HFFc6 (cell line): ENCODE measurements at regions not wholly inside any gene's neighbourhood (a gene's known extent, or its start where the extent isn't known, plus 50 kb on each side); places are given as distances from the start of the nearest gene placed in this dataset.
A peak's percentile ranks its signal among the peaks of the same experiment; 100 is the strongest.
"Not testable (repeated sequence)": the region's sequence is repeated elsewhere in the genome, so short reads cannot be mapped to it uniquely, and the experiment has no call there.

Experiments
- DNase-seq: peaks from one replicate; pipeline ENCODE4 v3.0.0-alpha.2; 2018
- H3K27ac Mint-ChIP-seq: 2 replicates; pipeline ENCODE4 v1.8.0; 2020; ENCODE audit warnings: mild to moderate bottlenecking, mixed read lengths
- H3K27me3 Mint-ChIP-seq: 2 replicates; pipeline ENCODE4 v1.8.0; 2021; ENCODE audit warnings: mild to moderate bottlenecking, moderate library complexity, mixed read lengths; ENCODE audit not compliant: insufficient read depth
- H3K36me3 Mint-ChIP-seq: 2 replicates; pipeline ENCODE4 v1.8.0; 2021; ENCODE audit warnings: low read depth, mixed read lengths
- H3K4me1 Mint-ChIP-seq: 2 replicates; pipeline ENCODE4 v1.8.0; 2020; ENCODE audit warnings: low read depth, mixed read lengths
- H3K4me3 Mint-ChIP-seq: 2 replicates; pipeline ENCODE4 v1.8.0; 2020; ENCODE audit warnings: mild to moderate bottlenecking, moderate library complexity, mixed read lengths
- H3K9me3 Mint-ChIP-seq: 2 replicates; pipeline ENCODE4 v1.8.0; 2020; ENCODE audit warnings: mild to moderate bottlenecking, mixed read lengths
- TF ChIP-seq, protein P1 (sequence below): fragments of 200-600 bp; sonication (generic); IDR thresholded peaks from 2 replicates; pipeline ENCODE4 v1.5.0; 2021; ENCODE audit warnings: antibody characterized with exemption, mild to moderate bottlenecking

- H3K4me1 Mint-ChIP-seq = no peaks in the 10 kb centered on the region
- H3K4me3 Mint-ChIP-seq = no peak overlapping the region
- H3K36me3 Mint-ChIP-seq = no peaks in the 10 kb centered on the region; the same call in 1 of the 2 replicates
- TF ChIP-seq, protein P1, sequence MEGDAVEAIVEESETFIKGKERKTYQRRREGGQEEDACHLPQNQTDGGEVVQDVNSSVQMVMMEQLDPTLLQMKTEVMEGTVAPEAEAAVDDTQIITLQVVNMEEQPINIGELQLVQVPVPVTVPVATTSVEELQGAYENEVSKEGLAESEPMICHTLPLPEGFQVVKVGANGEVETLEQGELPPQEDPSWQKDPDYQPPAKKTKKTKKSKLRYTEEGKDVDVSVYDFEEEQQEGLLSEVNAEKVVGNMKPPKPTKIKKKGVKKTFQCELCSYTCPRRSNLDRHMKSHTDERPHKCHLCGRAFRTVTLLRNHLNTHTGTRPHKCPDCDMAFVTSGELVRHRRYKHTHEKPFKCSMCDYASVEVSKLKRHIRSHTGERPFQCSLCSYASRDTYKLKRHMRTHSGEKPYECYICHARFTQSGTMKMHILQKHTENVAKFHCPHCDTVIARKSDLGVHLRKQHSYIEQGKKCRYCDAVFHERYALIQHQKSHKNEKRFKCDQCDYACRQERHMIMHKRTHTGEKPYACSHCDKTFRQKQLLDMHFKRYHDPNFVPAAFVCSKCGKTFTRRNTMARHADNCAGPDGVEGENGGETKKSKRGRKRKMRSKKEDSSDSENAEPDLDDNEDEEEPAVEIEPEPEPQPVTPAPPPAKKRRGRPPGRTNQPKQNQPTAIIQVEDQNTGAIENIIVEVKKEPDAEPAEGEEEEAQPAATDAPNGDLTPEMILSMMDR = no peak
- H3K27ac Mint-ChIP-seq = no peak overlapping the region
- H3K9me3 Mint-ChIP-seq = peaks cover 4% of the 10 kb centered on the region
- no peak for DNase-seq
- H3K27me3 Mint-ChIP-seq = no peaks in the 10 kb centered on the region
These were observed 196.8 kb downstream of the GOLGA6L6 start for GRCh38 chr15:20344601-20345400.

GRCh38 chr15:20343395-20344211, 198.0 kb downstream of the GOLGA6L6 start:
- not testable (repeated sequence) for H3K9me3 Mint-ChIP-seq, H3K27me3 Mint-ChIP-seq, H3K27ac Mint-ChIP-seq, H3K4me1 Mint-ChIP-seq, H3K4me3 Mint-ChIP-seq, H3K36me3 Mint-ChIP-seq, DNase-seq

GRCh38 chr15:20342601-20343394, 198.8 kb downstream of the GOLGA6L6 start:
- not testable (repeated sequence) for H3K27ac Mint-ChIP-seq

DNA sequence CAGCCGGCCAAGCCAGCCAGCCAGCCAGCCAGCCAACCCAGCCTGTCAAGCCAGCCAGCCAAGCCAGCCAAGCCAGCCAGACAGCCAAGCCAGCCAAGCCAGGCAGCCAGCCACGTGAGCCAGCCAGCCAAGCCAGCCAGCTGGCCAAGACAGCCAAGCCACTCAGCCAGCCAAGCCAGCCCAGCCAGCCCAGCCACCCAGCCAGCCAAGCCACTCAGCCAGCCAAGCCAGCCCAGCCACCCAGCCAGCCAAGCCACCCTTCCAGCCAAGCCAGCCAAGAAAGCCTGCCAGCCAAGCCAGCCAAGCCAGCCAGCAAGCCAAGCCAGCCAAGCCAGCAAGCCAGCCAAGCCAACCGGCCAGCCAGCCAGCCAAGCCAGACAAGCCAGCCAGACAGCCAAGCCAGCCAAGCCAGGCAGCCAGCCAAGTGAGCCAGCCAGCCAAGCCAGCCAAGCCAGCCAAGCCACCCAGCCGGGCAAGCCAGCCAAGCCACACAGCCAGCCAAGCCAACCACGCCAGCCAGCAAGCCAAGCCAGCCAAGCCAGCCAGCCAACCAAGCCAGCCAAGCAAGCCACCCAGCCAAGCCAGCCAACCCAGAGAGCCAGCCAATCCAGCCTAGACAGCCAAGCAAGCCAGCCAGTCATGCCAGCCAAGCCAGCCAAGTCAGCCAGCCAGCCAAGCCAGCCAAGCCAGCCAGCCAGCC, 199.5 kb downstream of the GOLGA6L6 start:
- Mint-ChIP-seq H3K36me3 (peaks cover 3% of the 10 kb centered on the region), H3K27ac (no peak overlapping the region), H3K4me1 (no peaks in the 10 kb centered on the region), H3K4me3 (no peak overlapping the region), H3K9me3 (peaks cover 5% of the 10 kb centered on the region), H3K27me3 (0 out of 2 replicates have a peak, but pooled peaks cover 1% of the 10 kb centered on the region)
- TF ChIP-seq, protein P1 = no peak
- DNase-seq = no peak

More at GRCh38 chr15:20342601-20343394, 198.8 kb downstream of the GOLGA6L6 start:
- not testable (repeated sequence) for H3K4me1 Mint-ChIP-seq, DNase-seq, H3K27me3 Mint-ChIP-seq, H3K9me3 Mint-ChIP-seq, H3K36me3 Mint-ChIP-seq, H3K4me3 Mint-ChIP-seq

DNA sequence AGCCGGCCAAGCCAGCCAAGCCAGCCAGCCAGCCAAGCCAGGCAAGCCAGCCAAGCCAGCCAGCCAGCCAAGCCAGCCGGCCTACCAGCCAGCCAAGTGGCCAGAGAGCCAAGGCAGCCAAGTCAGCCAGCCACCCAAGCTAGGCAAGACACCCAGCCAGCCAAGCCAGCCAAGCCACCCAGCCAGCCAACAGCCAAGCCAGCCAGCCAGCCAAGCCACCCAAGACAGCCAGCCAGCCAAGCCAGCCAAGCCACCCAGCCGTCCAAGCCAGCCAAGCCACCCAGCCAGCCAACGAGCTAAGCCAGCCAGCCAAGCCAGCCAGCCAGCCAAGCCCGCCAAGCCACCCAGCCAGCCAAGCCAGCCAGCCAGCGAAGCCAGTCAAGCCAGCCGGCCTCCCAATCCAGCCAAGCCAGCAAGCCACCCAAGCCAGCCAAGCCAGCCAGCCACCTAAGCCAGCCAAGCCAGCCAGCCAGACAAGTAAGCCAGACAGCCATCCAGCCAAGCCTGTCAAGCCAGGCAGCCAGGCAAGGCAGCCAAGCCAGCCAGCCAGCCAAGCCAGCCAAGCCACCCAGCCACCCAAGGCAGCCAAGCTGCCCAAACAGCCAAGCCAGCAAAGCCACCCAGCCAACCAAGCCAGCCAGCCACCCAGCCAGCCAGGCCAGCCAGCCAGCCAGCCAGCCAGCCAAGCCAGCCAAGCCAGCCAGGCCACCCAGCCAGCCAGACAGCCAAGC, 200.5 kb downstream of the GOLGA6L6 start:
- Mint-ChIP-seq H3K4me3 (no peak overlapping the region), H3K36me3 (peaks cover 6% of the 10 kb centered on the region), H3K27me3 (0 out of 2 replicates have a peak, but pooled peaks cover 1% of the 10 kb centered on the region), H3K4me1 (no peaks in the 10 kb centered on the region), H3K9me3 (peaks cover 11% of the 10 kb centered on the region), H3K27ac (no peak overlapping the region)
- TF ChIP-seq, protein P1 = no peak
- DNase-seq = peak; percentile 23
